ENCODE measurements at regions not wholly inside any gene's neighbourhood (a gene's known extent, or its start where the extent isn't known, plus 50 kb on each side); places are given as distances from the start of the nearest gene placed in this dataset.

DNA sequence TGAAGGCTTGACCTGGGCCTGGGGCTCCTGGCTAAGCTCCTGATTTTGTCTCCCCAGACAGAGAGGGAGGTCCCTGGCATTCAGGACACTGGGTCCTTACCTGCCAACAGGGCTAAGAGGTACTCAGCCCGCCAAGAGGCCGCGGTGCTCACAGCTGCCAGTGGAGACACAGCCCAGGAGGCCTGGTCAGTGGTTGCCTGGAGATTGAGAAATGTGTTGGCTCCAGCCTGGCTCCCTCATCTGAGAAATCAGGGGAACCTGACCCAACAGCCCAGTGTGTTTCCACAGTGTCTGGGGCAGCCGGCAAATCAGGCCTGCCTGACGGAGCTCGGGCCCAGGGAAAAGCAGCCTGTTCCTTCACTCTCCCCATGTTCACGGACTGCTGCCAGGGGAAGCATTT, 79.4 kb upstream of the NAV2 start:
- Mint-ChIP-seq H3K27ac (no peak overlapping the region), H3K9me3 (no peaks in the 10 kb centered on the region; the same call in 2 of the 3 replicates), H3K4me3 (no peak overlapping the region), H3K27me3 (ENCODE audit: insufficient read depth, low read depth, poor library complexity) (peaks cover 2% of the 10 kb centered on the region), H3K36me3 (ENCODE audit: low read depth) (no peaks in the 10 kb centered on the region; the same call in 2 of the 3 replicates), H3K4me1 (no peaks in the 10 kb centered on the region)
- H3K9me2 ChIP-seq (ENCODE audit: insufficient read depth) = no peaks in the 10 kb centered on the region
- no peaks in the 10 kb centered on the region for H3K27me3 ChIP-seq (ENCODE audit: insufficient read depth)
- DNase-seq (ENCODE audit: low spot score) (peak; percentile 8), ATAC-seq (peak; percentile 56)
- H3K4me2 ChIP-seq = no peak overlapping the region
- H3K36me3 ChIP-seq (ENCODE audit: insufficient read depth) = no peaks in the 10 kb centered on the region
- H3K4me1 ChIP-seq (ENCODE audit: insufficient read depth) = no peaks in the 10 kb centered on the region
- no peak for TF ChIP-seq ZNF462 (CRISPR knock-in tag; IDR thresholded peaks at IDR 0.05)
- no peak for TF ChIP-seq ETS1 (IDR thresholded peaks at IDR 0.05)
- H3K27ac ChIP-seq (ENCODE audit: low read depth) = no peak overlapping the region
- no peaks in the 10 kb centered on the region for H3K79me2 ChIP-seq (replicated peaks; ENCODE audit: insufficient read depth)
- H2AFZ ChIP-seq = no peak overlapping the region
- no peaks in the 10 kb centered on the region for H3F3A ChIP-seq (replicated peaks; ENCODE audit: low read depth)
- no peaks in the 10 kb centered on the region for H4K20me1 ChIP-seq (replicated peaks; ENCODE audit: insufficient read depth)
- no peak overlapping the region for H3K4me3 ChIP-seq

GRCh38 chr11:19632499-19632834, 80.2 kb upstream of the NAV2 start:
- Mint-ChIP-seq H3K4me3 (no peak overlapping the region), H3K27ac (no peak overlapping the region), H3K9me3 (no peaks in the 10 kb centered on the region; the same call in 2 of the 3 replicates), H3K4me1 (no peaks in the 10 kb centered on the region), H3K27me3 (ENCODE audit: insufficient read depth, low read depth, poor library complexity) (peaks cover 2% of the 10 kb centered on the region), H3K36me3 (ENCODE audit: low read depth) (no peaks in the 10 kb centered on the region; the same call in 2 of the 3 replicates)
- H3K27me3 ChIP-seq (ENCODE audit: insufficient read depth) = no peaks in the 10 kb centered on the region
- no peak overlapping the region for H3K4me2 ChIP-seq
- H3K36me3 ChIP-seq (ENCODE audit: insufficient read depth) = no peaks in the 10 kb centered on the region
- H3K4me1 ChIP-seq (ENCODE audit: insufficient read depth) = no peaks in the 10 kb centered on the region
- no peaks in the 10 kb centered on the region for H3K9me2 ChIP-seq (ENCODE audit: insufficient read depth)
- H3K79me2 ChIP-seq (replicated peaks; ENCODE audit: insufficient read depth) = no peaks in the 10 kb centered on the region
- ATAC-seq (no peak), DNase-seq (ENCODE audit: low spot score) (no peak)
- TF ChIP-seq STAT1 (IDR thresholded peaks at IDR 0.05; ENCODE audit: unreplicated experiment) = no peak
- TF ChIP-seq, protein P1, sequence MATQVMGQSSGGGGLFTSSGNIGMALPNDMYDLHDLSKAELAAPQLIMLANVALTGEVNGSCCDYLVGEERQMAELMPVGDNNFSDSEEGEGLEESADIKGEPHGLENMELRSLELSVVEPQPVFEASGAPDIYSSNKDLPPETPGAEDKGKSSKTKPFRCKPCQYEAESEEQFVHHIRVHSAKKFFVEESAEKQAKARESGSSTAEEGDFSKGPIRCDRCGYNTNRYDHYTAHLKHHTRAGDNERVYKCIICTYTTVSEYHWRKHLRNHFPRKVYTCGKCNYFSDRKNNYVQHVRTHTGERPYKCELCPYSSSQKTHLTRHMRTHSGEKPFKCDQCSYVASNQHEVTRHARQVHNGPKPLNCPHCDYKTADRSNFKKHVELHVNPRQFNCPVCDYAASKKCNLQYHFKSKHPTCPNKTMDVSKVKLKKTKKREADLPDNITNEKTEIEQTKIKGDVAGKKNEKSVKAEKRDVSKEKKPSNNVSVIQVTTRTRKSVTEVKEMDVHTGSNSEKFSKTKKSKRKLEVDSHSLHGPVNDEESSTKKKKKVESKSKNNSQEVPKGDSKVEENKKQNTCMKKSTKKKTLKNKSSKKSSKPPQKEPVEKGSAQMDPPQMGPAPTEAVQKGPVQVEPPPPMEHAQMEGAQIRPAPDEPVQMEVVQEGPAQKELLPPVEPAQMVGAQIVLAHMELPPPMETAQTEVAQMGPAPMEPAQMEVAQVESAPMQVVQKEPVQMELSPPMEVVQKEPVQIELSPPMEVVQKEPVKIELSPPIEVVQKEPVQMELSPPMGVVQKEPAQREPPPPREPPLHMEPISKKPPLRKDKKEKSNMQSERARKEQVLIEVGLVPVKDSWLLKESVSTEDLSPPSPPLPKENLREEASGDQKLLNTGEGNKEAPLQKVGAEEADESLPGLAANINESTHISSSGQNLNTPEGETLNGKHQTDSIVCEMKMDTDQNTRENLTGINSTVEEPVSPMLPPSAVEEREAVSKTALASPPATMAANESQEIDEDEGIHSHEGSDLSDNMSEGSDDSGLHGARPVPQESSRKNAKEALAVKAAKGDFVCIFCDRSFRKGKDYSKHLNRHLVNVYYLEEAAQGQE (IDR thresholded peaks at IDR 0.05; ENCODE audit: unreplicated experiment) = no peak
- no peak for TF ChIP-seq EZH2phosphoT487 (IDR thresholded peaks at IDR 0.05; ENCODE audit: unreplicated experiment)
- no peak for TF ChIP-seq ZNF331 (CRISPR knock-in tag; IDR thresholded peaks at IDR 0.05; ENCODE audit: low read depth)
- no peaks in the 10 kb centered on the region for H4K20me1 ChIP-seq (replicated peaks; ENCODE audit: insufficient read depth)
- no peak overlapping the region for H2AFZ ChIP-seq
- no peak overlapping the region for H3K27ac ChIP-seq (ENCODE audit: low read depth)
- no peak overlapping the region for H3K4me3 ChIP-seq
- H3F3A ChIP-seq (replicated peaks; ENCODE audit: low read depth) = no peaks in the 10 kb centered on the region
